ENCODE measurements at regions not wholly inside any gene's neighbourhood (a gene's known extent, or its start where the extent isn't known, plus 50 kb on each side); places are given as distances from the start of the nearest gene placed in this dataset.

DNA sequence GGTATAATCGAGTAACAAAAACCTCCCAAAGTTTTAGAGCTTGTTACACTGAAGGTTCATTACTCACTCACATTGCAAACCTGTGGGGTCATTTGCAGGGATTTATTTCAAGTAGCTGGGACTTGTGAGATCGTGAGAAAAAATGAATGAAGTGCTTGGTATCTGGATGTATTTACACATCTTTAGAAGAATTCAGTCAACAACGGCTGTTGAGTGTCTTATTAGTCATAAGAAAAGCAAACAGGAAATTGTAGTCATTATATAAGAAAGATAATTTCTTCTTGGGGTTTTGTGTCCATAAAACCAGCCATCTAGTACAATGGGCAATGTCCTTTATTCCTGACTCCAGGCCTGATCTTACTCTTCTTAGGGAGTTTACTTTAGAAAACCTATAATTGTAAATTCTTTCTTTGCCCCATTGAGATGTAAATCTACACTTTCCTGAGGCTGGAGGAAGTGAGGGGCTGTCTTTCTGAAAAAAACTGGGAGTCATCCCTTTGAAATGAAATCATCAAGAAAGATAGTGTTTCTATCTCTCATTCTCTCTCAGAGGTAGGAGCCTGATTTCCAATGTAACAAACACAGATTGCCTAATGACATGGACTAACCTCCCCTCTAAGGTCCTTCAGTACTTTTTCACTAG is 202.5 kb upstream of the ASCC3 start:
- H3K27me3 ChIP-seq (ENCODE audit: insufficient read depth, low read length): no peaks in the 10 kb centered on the region
- no peak overlapping the region for H3K4ac ChIP-seq (ENCODE audit: low read depth, low read length)
- TF ChIP-seq, protein P1, sequence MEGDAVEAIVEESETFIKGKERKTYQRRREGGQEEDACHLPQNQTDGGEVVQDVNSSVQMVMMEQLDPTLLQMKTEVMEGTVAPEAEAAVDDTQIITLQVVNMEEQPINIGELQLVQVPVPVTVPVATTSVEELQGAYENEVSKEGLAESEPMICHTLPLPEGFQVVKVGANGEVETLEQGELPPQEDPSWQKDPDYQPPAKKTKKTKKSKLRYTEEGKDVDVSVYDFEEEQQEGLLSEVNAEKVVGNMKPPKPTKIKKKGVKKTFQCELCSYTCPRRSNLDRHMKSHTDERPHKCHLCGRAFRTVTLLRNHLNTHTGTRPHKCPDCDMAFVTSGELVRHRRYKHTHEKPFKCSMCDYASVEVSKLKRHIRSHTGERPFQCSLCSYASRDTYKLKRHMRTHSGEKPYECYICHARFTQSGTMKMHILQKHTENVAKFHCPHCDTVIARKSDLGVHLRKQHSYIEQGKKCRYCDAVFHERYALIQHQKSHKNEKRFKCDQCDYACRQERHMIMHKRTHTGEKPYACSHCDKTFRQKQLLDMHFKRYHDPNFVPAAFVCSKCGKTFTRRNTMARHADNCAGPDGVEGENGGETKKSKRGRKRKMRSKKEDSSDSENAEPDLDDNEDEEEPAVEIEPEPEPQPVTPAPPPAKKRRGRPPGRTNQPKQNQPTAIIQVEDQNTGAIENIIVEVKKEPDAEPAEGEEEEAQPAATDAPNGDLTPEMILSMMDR (conservative IDR thresholded peaks at IDR 0.05): no peak
- H3K79me1 ChIP-seq (ENCODE audit: insufficient read depth, low read depth, low read length, poor library complexity, severe bottlenecking): no peaks in the 10 kb centered on the region
- H2AFZ ChIP-seq (ENCODE audit: low read length): no peak overlapping the region
- H3K23me2 ChIP-seq (ENCODE audit: insufficient read length, low read depth, low read length, poor library complexity, severe bottlenecking): no peaks in the 10 kb centered on the region
- H4K91ac ChIP-seq (ENCODE audit: insufficient read length, low read depth, low read length): no peak overlapping the region
- no peaks in the 10 kb centered on the region for H3K27me3 Mint-ChIP-seq (ENCODE audit: low read depth)
- H3K14ac ChIP-seq (ENCODE audit: insufficient read depth, low read length): no peak overlapping the region
- H4K20me1 ChIP-seq (ENCODE audit: control insufficient read depth, insufficient read depth, insufficient read length): no peaks in the 10 kb centered on the region
- H2BK120ac ChIP-seq (ENCODE audit: low read depth, low read length, poor library complexity, severe bottlenecking): no peak overlapping the region
- peaks cover 28 to 30% of the 10 kb centered on the region in 2 experiments for H3K4me1 Mint-ChIP-seq
- no peak overlapping the region for H2BK20ac ChIP-seq (ENCODE audit: low read depth, low read length, poor library complexity, severe bottlenecking)
- H3K56ac ChIP-seq (ENCODE audit: insufficient read length, low read depth, low read length): no peak overlapping the region
- WGBS (ENCODE audit: extremely low coverage, insufficient read length, low lambda C conversion rate): no CpG with 5 or more reads among the region's 3 CpGs
- H2BK5ac ChIP-seq (ENCODE audit: insufficient read length, low read length): no peak overlapping the region
- H3K36me3 Mint-ChIP-seq (ENCODE audit: insufficient read depth in 1 of 3, low read depth in 3 of 3): no peaks in the 10 kb centered on the region
- no peaks in the 10 kb centered on the region for H3K9me3 ChIP-seq (ENCODE audit: control insufficient read depth, low read depth, low read length)
- no peak for DNase-seq
- H3T11ph ChIP-seq (ENCODE audit: low read length): no peak overlapping the region
- H3K27ac ChIP-seq (ENCODE audit: insufficient read length, low read depth, low read length): peak overlapping the region; percentile 50
- no peak overlapping the region for H3K23ac ChIP-seq (ENCODE audit: insufficient read length, low read depth, low read length)
- H3K79me2 ChIP-seq (ENCODE audit: insufficient read depth, low read length): no peaks in the 10 kb centered on the region
- no peak overlapping the region for H2BK12ac ChIP-seq (ENCODE audit: insufficient read length, low read depth, low read length)
- no peak overlapping the region for H4K8ac ChIP-seq (replicated peaks; ENCODE audit: insufficient read length, low read depth, low read length)
- H3K4me1 ChIP-seq (ENCODE audit: insufficient read depth, low read length): peaks cover 5% of the 10 kb centered on the region; the same call in 1 of the 2 replicates
- H3K9ac ChIP-seq (ENCODE audit: extremely low read depth, insufficient read length, low read length): no peak overlapping the region
- peak overlapping the region; percentile 6 for H3K4me2 ChIP-seq (ENCODE audit: insufficient read depth, insufficient read length, low read length)
- H3K27ac Mint-ChIP-seq: peak overlapping the region; percentile 89 to 99 (median 93); a peak in 6 of 7 replicates
- H3K4me3 Mint-ChIP-seq: no peak overlapping the region; a peak in 1 of 5 replicates
- no peak overlapping the region for H4K5ac ChIP-seq (ENCODE audit: insufficient read length, low read depth, low read length)
- H2AK5ac ChIP-seq (ENCODE audit: insufficient read length, low read length): no peak overlapping the region
- no peaks in the 10 kb centered on the region for H3K9me3 Mint-ChIP-seq
- no peak overlapping the region for H2BK15ac ChIP-seq (ENCODE audit: low read depth, low read length)
- H3K18ac ChIP-seq (ENCODE audit: insufficient read length, low read depth, low read length): no peak overlapping the region

Measured in H9 (cell line).